T47D (cell line): ENCODE measurements at regions not wholly inside any gene's neighbourhood (a gene's known extent, or its start where the extent isn't known, plus 50 kb on each side); places are given as distances from the start of the nearest gene placed in this dataset.

Experiments used
- DNase-seq, 2 experiments: peaks; one replicate each; pipeline versions ENCODE4 v3.0.0 to v3.0.0-alpha.2; 2011 to 2012; ENCODE audit warnings: low read depth in 1 of 2, low spot score in 1 of 2
- JUND ChIP-seq: IDR thresholded peaks from 2 replicates; pipeline ENCODE4 v1.6.1; 2012; ENCODE audit warnings: low read depth
- in situ Hi-C: cut with HindIII; loops from 2 replicates; pipeline ENCODE4 v1.10.0; 2016; ENCODE audit warnings: low sequenced_read_pairs, low pct_unique_long_range_greater_than_20kb

- no peak for DNase-seq
- TF ChIP-seq JUND: no peak
- in situ Hi-C loops: no loop called here
Observed at GRCh38 chr1:115499253-115499652, 142.5 kb upstream of the VANGL1 start.

- no peak for TF ChIP-seq JUND
- in situ Hi-C loops: no loop called here
- no peak for DNase-seq
Observed at GRCh38 chr1:115496904-115497527, 144.8 kb upstream of the VANGL1 start.

- DNase-seq: no peak
- no peak for TF ChIP-seq JUND
- in situ Hi-C loops: no loop called here
Observed at GRCh38 chr1:115495625-115496024, 146.1 kb upstream of the VANGL1 start.

- in situ Hi-C loops: no loop called here
- DNase-seq: no peak
- no peak for TF ChIP-seq JUND
Observed at GRCh38 chr1:115495111-115495510, 146.7 kb upstream of the VANGL1 start.

GRCh38 chr1:115493834-115494233, 147.9 kb upstream of the VANGL1 start:
- in situ Hi-C loops: no loop called here

GRCh38 chr1:115492880-115493279, 148.9 kb upstream of the VANGL1 start:
- TF ChIP-seq JUND: no peak
- in situ Hi-C loops: no loop called here
- no peak for DNase-seq

More at GRCh38 chr1:115493834-115494233, 147.9 kb upstream of the VANGL1 start:
- no peak for TF ChIP-seq JUND
- DNase-seq: no peak

- DNase-seq: no peak
- TF ChIP-seq JUND: no peak
- in situ Hi-C loops: no loop called here
Observed at GRCh38 chr1:115492019-115492595, 149.7 kb upstream of the VANGL1 start.

GRCh38 chr1:115491298-115492018, 150.3 kb upstream of the VANGL1 start:
- in situ Hi-C loops: no loop called here
- no peak for DNase-seq
- TF ChIP-seq JUND: no peak

GRCh38 chr1:115479055-115479482, 141.0 kb upstream of the NGF start:
- TF ChIP-seq JUND: no peak
- peak in 1 of 2 experiments; percentile 23 for DNase-seq
- in situ Hi-C loops: no loop called here

GRCh38 chr1:115477071-115477470, 139.0 kb upstream of the NGF start:
- TF ChIP-seq JUND: no peak
- no peak for DNase-seq
- in situ Hi-C loops: no loop called here

GRCh38 chr1:115476616-115477015, 138.6 kb upstream of the NGF start:
- in situ Hi-C loops: no loop called here
- no peak for TF ChIP-seq JUND
- DNase-seq: no peak

GRCh38 chr1:115475901-115476300, 137.9 kb upstream of the NGF start:
- DNase-seq: no peak
- TF ChIP-seq JUND: no peak
- in situ Hi-C loops: no loop called here

- DNase-seq: no peak
- TF ChIP-seq JUND: no peak
- in situ Hi-C loops: no loop called here
Observed at GRCh38 chr1:115475252-115475651, 137.2 kb upstream of the NGF start.
